A549 (cell line): ENCODE measurements at regions not wholly inside any gene's neighbourhood (a gene's known extent, or its start where the extent isn't known, plus 50 kb on each side); places are given as distances from the start of the nearest gene placed in this dataset.

Source experiments
- EHMT2 ChIP-seq: fragments of 200-600 bp; sonication (generic); IDR thresholded peaks from 2 replicates; pipeline ENCODE4 v1.6.1; 2016; ENCODE audit warnings: antibody characterized with exemption, low read depth, mild to moderate bottlenecking, moderate library complexity
- JUN ChIP-seq, 2 experiments: fragments of >200 bp; sonication (Bioruptor Twin); formaldehyde crosslinking; IDR thresholded peaks; 2 replicates in 1 of 2; 3 replicates in 1 of 2; pipeline ENCODE4 v1.6.1; 2016 to 2017
- MAZ ChIP-seq: fragments of 150-350 bp; IDR thresholded peaks from 2 replicates; pipeline ENCODE4 v1.6.1; 2014; ENCODE audit warnings: antibody characterized with exemption, low read depth, low read length, borderline replicate concordance
- RAD21 ChIP-seq, 2 experiments: fragments of >200 bp in 1 of 2; sonication (Bioruptor Twin) in 1 of 2; formaldehyde crosslinking in 1 of 2; IDR thresholded peaks in 1 of 2; conservative IDR thresholded peaks in 1 of 2; 2 replicates in 1 of 2; 3 replicates in 1 of 2; pipeline ENCODE4 v1.6.1; 2012 to 2018; ENCODE audit warnings: inconsistent platforms in 1 of 2

DNA sequence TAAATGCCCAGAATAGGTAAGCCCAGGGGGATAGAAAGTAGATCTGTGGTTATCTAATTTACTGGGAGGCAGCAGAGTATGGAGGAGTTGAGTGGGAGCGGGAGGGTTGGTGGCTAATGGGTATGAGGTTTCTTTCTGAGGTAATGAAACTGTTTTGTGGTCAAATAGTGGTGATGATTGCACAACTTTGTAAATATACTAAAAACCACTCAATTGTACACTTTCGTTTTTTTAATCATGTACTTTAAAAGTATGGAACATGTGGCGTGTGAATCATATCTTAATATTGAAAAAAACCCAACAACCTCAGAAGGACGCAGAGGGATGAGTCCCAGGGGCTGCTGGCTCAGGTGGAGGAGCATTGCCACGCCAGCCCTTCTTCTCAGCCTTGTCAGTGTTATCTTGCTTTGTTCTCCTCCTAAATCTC, 118.1 kb downstream of the WDR11 start:
- TF ChIP-seq JUN (IDR thresholded peaks at IDR 0.05) (no peak), EHMT2 (no peak), RAD21 (conservative IDR thresholded peaks at IDR 0.05 in 1 of 2, IDR thresholded peaks at IDR 0.05 in 1 of 2) (no peak), MAZ (no peak)
